Ishikawa (cell line): ENCODE measurements at regions not wholly inside any gene's neighbourhood (a gene's known extent, or its start where the extent isn't known, plus 50 kb on each side); places are given as distances from the start of the nearest gene placed in this dataset.

Experiments used
- CEBPB ChIP-seq: IDR thresholded peaks from 2 replicates; pipeline ENCODE4 v1.6.1; 2012
- CREB1 ChIP-seq: IDR thresholded peaks from 2 replicates; pipeline ENCODE4 v1.6.1; 2012; ENCODE audit warnings: low read depth
- EGR1 ChIP-seq: IDR thresholded peaks from 2 replicates; pipeline ENCODE4 v1.6.1; 2012
- EP300 ChIP-seq: IDR thresholded peaks from 2 replicates; pipeline ENCODE4 v1.6.1; 2012; ENCODE audit warnings: borderline replicate concordance
- FOXM1 ChIP-seq: IDR thresholded peaks from 2 replicates; pipeline ENCODE4 v1.6.1; 2012; ENCODE audit warnings: low read depth, borderline replicate concordance
- RAD21 ChIP-seq: IDR thresholded peaks from 2 replicates; pipeline ENCODE4 v1.6.1; 2012; ENCODE audit warnings: low read depth
- TAF1 ChIP-seq: IDR thresholded peaks from 2 replicates; pipeline ENCODE4 v1.6.1; 2012; ENCODE audit warnings: low read depth, mild to moderate bottlenecking
- TEAD4 ChIP-seq: IDR thresholded peaks from 2 replicates; pipeline ENCODE4 v1.6.1; 2012
- YY1 ChIP-seq: IDR thresholded peaks from 2 replicates; pipeline ENCODE4 v1.6.1; 2012; ENCODE audit warnings: low read depth
- ZBTB7A ChIP-seq: IDR thresholded peaks from 2 replicates; pipeline ENCODE4 v1.6.1; 2012; ENCODE audit warnings: low read depth
- TF ChIP-seq, protein P1 (sequence below): IDR thresholded peaks from 2 replicates; pipeline ENCODE4 v1.6.1; 2012

DNA sequence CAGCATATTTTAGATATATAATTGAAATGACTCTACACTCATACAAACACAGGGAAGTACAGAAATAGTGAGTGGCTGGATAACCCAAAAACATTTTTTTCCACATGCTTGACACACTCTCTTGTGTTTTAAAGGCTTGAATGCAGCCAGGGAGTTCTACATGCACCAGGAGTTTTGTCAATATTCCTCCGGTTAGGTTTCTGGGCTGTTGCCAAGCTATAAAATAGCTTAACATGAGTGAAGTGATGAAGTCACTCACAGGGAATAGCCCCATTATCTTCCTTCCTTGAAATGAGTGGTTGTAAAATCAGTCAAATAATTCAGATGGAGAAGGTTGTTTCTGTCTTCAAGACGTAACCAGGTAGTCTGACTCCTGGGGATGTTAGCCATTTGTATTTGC, 582.7 kb downstream of the SLC6A15 start:
- TF ChIP-seq EP300, result no peak
- no peak for TF ChIP-seq FOXM1
- TF ChIP-seq TEAD4, result no peak
- TF ChIP-seq TAF1, result no peak
- TF ChIP-seq, protein P1, sequence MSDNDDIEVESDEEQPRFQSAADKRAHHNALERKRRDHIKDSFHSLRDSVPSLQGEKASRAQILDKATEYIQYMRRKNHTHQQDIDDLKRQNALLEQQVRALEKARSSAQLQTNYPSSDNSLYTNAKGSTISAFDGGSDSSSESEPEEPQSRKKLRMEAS, result no peak
- TF ChIP-seq YY1, result no peak
- TF ChIP-seq RAD21, result no peak
- TF ChIP-seq CREB1, result no peak
- no peak for TF ChIP-seq EGR1
- TF ChIP-seq ZBTB7A, result no peak
- TF ChIP-seq CEBPB, result no peak
